NOMO-1 treated with dmso at 0.1 percent for 144 hours (cell line): ENCODE measurements at regions not wholly inside any gene's neighbourhood (a gene's known extent, or its start where the extent isn't known, plus 50 kb on each side); places are given as distances from the start of the nearest gene placed in this dataset.
"Not testable (repeated sequence)": the region's sequence is repeated elsewhere in the genome, so short reads cannot be mapped to it uniquely, and the experiment has no call there.

ENCODE experiments used
- DNase-seq: peaks from one replicate; lab custom pipeline; 2025; ENCODE audit not compliant: unreplicated experiment; lab: John Stamatoyannopoulos, UW

- DNase-seq: no peak
Measured at GRCh38 chr9:87195306-87195705, 248.0 kb upstream of the GAS1 start.

DNA sequence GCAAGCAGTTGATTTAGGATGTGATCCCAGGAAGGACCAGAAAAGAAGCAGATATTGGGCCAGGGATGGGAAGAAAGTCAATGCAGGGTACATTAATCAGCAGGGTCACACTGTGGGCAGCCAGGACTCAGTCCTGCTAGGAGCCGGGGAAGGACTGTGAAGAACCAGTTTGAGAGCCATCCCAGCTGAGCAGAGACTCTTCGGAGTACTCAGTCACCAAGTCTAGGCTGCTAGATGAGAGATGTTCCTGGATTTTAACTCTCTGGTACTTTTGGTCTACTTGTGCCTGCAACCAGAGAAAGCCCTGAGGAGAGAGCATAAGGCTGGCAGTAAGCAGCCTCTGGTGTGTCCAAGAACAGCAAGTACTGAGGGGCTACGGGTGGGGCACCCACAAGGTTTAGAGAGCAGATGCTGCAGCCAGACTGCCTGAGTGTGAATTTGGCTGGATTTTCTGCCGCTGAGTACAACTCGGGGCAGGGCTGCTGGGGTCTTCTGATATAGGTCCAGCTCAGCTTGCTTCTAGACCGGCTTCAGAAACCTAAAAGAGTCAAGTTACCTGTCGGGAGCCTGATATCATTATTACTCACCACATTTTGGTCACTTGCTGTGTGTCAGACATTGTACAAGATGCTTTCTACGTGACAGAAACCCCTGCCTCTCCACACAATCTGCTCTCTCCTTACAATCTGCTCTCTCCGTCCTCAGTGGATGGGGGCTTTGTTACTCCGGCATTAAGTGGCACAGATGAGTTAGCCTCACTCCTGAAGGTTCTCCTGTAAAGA is 250.2 kb upstream of the GAS1 start:
- no peak for DNase-seq

- no peak for DNase-seq
Measured at GRCh38 chr9:87198716-87199115, 251.4 kb upstream of the GAS1 start.

DNA sequence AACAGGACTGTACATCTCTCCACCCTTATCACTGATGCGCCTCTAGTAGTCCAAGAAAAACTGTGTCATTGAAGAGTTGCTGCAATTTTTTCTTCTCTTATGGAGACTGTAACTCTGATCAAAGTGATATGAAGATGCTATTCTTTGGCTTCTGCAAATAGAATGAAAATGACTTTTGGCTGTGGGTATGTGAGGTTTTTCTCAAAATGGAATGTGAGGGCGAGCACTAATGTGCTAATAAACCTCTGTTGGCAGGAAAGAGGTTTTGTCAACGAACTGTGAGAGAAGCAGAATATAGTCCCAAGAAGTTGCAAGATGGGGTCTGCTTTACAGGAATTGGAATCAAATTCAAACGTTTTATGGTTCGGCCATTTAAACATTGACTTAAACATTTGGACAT is 252.0 kb upstream of the GAS1 start:
- no peak for DNase-seq

- DNase-seq: no peak
Measured at GRCh38 chr9:87199782-87200181, 252.5 kb upstream of the GAS1 start.

GRCh38 chr9:87201351-87201751 is 254.0 kb upstream of the GAS1 start:
- no peak for DNase-seq

- DNase-seq: no peak
Measured at GRCh38 chr9:87206064-87206661, 258.9 kb upstream of the GAS1 start.

DNA sequence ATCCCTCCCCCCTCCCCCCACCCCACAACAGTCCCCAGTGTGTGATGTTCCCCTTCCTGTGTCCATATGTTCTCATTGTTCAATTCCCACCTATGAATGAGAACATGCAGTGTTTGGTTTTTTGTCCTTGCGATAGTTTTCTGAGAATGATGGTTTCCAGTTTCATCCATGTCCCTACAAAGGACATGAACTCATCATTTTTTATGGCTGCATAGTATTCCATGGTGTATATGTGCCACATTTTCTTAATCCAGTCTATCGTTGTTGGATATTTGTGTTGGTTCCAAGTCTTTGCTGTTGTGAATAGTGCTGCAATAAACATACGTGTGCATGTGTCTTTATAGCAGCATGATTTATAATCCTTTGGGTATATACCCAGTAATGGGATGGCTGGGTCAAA is 263.4 kb upstream of the GAS1 start:
- DNase-seq: not testable (repeated sequence)

- no peak for DNase-seq
Measured at GRCh38 chr9:87211669-87212068, 264.4 kb upstream of the GAS1 start.

DNA sequence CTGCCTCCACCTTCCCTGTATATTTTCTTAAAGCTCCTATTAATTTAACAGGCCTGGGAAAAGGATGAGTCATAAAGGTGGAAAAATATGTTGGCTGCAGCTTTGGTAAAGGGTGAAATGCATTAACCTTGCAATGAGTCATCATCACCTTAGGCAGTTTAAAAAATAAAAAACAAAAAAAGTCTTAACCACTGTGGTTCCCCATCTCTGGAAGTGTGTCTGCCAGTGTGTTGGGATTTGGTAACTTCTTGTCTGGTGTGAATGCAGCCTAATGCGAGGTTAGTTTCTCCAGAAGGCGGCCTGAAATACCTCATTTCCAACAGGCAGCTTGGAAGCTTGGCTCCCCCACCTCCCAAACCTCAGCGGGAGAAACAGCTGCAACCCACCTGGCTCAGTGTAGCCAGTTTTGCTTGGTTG is 265.3 kb upstream of the GAS1 start:
- no peak for DNase-seq

DNA sequence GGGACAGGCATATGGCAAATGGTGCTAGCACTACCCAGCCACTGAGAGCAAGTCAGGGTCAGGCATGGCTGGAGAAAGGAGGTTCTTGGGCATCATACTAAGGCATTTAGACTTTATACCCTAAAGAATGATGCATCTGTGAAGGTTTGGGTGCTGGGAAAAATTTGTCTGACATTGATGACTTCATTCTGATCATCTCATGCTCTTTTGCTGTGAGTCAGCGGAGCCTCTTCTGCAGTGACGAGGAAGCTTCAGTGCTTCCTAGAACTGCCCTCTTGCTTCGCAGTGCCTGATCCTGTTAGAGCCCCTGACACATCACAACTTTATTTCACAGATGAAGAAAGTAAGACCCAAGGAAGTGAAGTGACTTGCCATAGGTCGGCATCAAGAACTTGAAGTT is 266.6 kb upstream of the GAS1 start:
- no peak for DNase-seq

GRCh38 chr9:87214991-87215390 is 267.7 kb upstream of the GAS1 start:
- no peak for DNase-seq

- DNase-seq: no peak
Measured at GRCh38 chr9:87216036-87216435, 268.7 kb upstream of the GAS1 start.

- DNase-seq: no peak
Measured at GRCh38 chr9:87216897-87217455, 269.7 kb upstream of the GAS1 start.

- no peak for DNase-seq
Measured at GRCh38 chr9:87223392-87224246, 274.0 kb upstream of the DAPK1 start.

DNA sequence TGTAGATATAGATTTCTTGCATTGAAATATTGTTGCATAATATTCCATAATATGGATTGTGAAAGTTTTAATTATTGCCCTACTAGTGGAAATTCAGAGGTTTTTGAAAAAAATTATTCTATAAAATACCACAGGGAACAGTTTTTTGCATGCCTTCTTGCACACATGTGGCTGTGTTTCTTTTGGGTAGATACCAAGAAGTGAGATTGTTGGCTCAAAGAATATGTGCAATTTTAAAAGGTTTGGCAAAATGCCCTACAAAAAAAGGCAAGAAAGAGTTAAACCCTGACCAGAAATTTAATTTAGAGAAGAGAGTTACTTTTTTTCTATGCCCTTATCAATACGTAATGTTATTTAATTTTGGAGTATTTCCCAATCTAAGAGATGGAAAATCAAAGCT is 270.8 kb upstream of the DAPK1 start:
- DNase-seq: no peak

- DNase-seq: no peak
Measured at GRCh38 chr9:87227456-87227855, 270.2 kb upstream of the DAPK1 start.

DNA sequence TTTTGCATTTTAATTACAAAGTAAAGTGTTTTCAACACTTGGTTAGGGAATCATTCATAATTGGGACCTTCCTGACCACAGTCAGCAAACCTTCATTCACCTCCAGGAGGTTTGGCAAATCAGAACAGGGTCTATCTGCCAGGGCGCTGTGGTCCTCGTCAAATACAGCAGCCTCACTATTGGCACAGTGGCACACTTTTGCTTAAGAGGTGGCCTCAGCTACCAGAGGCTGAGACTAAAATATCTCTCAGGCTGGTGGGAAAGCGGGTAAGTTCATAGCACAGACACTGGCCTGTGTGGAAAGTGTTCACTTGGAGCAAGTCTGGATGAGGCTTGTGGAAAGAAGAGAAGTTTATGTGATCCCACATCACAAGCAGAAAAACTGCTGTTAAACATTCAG is 268.6 kb upstream of the DAPK1 start:
- DNase-seq: no peak

DNA sequence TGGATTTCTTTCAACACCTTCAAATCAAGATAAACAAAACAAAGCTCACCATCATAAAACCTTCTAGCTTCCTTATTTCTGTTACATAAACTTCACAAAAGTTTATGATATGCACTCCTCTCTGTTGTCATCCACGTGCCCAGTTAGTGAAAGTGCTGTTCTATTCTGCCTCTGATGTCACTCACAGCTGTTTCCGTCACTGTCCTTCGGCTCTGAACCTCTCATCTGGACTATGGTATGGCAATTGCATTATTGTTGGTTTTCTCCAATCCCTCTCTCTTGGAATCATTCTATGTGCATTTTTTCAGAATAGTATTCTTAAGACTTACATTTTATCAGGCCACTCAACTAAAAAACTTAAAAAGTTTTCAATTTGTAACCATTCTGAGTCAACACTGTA is 264.2 kb upstream of the DAPK1 start:
- DNase-seq: no peak

GRCh38 chr9:87233899-87234455 is 263.7 kb upstream of the DAPK1 start:
- DNase-seq: no peak

DNA sequence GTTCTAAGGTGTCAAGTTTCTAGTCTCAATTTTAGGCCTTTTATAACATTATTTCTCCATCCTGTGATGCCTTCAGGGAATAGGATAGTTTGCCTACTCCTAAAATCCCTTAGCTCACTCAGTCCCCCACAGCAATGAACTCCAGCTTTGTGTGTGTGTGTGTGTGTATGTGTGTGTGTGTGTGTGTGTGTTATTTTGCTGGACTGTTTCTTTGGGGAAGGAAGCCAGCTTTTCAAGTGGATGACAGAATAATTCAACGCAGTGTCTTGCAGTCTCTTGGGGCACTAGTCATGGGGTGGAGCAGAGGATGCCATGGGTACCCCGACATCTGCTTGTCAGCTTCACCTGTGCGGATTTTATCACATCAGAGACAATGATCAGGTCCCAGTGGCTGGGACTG is 262.8 kb upstream of the DAPK1 start:
- no peak for DNase-seq
